ENCODE measurements at regions not wholly inside any gene's neighbourhood (a gene's known extent, or its start where the extent isn't known, plus 50 kb on each side); places are given as distances from the start of the nearest gene placed in this dataset.

DNA sequence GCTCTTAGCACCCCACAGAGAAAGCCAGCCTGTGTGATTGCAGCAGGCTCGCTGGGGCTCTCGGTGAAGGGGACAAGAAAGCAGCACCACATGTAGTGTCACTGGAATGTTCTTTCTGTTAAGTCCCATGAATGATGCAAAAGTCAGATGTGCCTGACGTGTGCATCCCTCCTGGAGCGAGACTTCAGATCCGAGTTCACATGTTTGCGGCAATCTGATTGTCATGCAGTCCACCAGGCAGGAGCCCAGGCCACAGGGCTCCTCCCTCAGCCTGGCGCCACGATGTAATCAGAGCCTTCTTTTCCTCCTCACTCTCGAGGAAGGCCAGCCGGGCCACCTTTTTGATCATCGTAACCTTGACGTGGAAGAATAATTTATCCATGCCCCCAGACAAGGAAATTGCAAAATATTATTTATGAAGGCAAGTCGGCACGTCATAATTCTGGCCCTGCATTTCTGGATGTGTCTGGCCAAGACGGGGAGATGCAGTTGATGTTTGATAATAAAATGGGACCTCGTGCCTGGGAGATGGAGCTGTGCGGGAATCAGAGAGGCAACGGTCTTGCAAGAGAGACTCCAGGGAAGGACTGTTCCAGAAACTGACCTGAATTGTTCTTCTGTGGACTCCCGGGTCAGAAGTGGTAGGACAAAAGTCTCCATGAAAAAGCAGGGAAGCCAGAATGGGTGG lies 214.6 kb downstream of the PHETA1 start:
- DNase-seq (ENCODE audit: low spot score): no peak
- TF ChIP-seq, protein P1, sequence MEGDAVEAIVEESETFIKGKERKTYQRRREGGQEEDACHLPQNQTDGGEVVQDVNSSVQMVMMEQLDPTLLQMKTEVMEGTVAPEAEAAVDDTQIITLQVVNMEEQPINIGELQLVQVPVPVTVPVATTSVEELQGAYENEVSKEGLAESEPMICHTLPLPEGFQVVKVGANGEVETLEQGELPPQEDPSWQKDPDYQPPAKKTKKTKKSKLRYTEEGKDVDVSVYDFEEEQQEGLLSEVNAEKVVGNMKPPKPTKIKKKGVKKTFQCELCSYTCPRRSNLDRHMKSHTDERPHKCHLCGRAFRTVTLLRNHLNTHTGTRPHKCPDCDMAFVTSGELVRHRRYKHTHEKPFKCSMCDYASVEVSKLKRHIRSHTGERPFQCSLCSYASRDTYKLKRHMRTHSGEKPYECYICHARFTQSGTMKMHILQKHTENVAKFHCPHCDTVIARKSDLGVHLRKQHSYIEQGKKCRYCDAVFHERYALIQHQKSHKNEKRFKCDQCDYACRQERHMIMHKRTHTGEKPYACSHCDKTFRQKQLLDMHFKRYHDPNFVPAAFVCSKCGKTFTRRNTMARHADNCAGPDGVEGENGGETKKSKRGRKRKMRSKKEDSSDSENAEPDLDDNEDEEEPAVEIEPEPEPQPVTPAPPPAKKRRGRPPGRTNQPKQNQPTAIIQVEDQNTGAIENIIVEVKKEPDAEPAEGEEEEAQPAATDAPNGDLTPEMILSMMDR (IDR thresholded peaks at IDR 0.05; ENCODE audit: borderline replicate concordance, control extremely low read depth, extremely low read depth, insufficient read depth, missing control alignments): no peak
- in situ Hi-C loops (cut with MboI; ENCODE audit: low sequenced_read_pairs, unreplicated experiment): no loop called here

DNA sequence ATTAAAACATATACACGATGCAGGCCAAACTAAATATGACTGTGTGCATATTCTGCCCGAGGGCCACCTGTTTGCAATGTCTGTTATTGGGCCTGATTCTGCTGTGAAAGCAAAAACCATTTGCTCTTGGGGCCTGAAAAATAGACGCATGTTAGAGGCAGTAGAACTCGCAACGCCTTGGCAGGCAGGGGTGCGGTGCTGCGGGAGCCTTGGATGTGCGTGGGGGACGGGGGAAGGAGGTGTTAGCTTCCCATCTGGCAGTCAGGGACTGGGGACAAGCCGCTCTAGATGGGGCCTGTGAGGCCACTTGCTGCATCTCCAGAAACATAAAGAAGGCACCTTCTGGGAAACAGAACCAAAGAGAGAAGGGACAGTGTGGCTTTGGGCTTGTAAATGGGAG lies 216.3 kb downstream of the PHETA1 start:
- TF ChIP-seq, protein P1 (IDR thresholded peaks at IDR 0.05; ENCODE audit: borderline replicate concordance, control extremely low read depth, extremely low read depth, insufficient read depth, missing control alignments): no peak
- in situ Hi-C loops (cut with MboI; ENCODE audit: low sequenced_read_pairs, unreplicated experiment): no loop called here
- DNase-seq (ENCODE audit: low spot score): no peak

DNA sequence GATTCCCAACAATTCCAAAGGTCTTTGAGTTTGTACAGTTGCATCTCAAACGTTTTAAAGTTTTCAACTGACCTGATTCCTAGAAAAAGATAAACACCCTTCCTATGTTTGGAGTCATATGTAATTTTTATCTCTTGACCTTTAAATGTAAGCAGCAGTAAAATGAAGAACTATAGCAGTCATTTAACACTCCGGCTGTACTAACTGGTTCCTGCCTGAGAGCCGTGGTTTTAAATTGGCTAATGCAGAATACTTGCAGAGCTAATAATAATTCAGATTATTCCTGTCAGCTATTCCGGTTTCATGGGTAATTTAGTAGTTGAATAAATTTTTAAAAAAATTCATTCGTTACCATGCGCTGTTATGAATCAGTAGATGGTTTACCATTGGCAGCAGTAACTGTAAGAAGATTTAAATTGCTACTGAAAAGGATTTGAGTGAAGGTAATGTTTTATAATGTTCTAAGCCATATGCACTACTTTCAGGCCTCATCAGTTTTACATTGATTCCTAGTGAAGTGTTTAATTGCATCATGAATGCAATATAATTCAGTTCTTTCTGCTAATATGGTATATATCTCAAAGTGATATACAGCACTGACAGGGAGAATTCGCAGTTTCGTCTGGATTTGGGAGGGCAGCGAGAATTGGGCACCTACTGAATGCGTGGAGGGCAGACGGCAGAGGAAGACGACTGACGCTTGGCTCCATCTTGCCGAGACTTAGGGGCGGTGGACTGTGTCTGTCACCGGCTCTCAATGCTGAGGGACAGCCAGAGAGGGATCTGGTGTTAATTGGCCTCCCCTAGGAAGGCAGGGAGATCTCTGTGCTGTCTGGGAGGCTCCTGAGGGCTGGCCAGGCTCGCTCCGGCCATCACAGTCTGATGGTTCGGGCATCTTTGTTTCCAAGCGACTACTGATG lies 217.7 kb downstream of the PHETA1 start:
- in situ Hi-C loops (cut with MboI; ENCODE audit: low sequenced_read_pairs, unreplicated experiment): no loop called here
- TF ChIP-seq, protein P1 (IDR thresholded peaks at IDR 0.05; ENCODE audit: borderline replicate concordance, control extremely low read depth, extremely low read depth, insufficient read depth, missing control alignments): no peak

DNA sequence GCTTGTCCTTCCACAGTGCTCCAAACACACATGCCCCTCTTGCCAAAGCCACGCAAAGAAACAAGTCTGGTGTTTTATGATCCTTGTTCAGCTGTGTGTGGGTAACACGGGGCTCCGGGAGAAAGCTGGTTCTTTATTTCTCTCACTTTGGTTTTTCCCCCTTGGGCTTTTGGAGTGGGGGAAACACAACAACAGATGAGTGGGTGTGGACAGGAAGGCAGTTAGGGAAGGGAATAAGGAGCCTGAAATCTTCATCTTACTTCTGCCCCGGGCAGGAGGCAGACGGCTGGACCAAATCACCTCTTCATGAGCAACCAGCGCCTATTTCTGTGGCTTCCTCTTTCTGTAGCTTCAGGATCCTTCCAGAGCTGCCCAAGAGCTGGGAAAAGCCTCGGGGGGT lies 218.5 kb downstream of the PHETA1 start:
- in situ Hi-C loops (cut with MboI; ENCODE audit: low sequenced_read_pairs, unreplicated experiment): no loop called here
- no peak for DNase-seq (ENCODE audit: low spot score)
- TF ChIP-seq, protein P1 (IDR thresholded peaks at IDR 0.05; ENCODE audit: borderline replicate concordance, control extremely low read depth, extremely low read depth, insufficient read depth, missing control alignments): no peak

More for the DNA sequence above, 217.7 kb downstream of the PHETA1 start:
- DNase-seq (ENCODE audit: low spot score): no peak

DNA sequence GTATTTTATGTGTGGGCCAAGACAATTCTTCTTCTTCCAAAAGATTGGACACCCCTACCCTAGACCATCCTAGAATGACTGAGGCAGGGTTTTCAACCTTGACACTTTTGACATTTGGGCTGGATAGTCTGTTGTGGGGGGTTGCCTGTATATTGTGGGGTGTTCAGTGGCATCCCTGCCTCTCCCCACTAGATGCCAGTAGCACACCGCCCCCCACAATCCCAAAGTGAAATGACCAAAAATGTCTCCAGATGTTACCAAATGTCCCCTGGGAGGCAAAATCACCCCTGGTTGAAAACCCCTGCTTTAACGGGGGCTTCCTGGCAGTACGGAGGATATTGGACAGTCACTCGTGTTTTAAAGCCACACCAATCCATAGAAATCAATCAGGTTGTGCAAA lies 219.6 kb downstream of the PHETA1 start:
- in situ Hi-C loops (cut with MboI; ENCODE audit: low sequenced_read_pairs, unreplicated experiment): no loop called here
- TF ChIP-seq, protein P1 (IDR thresholded peaks at IDR 0.05; ENCODE audit: borderline replicate concordance, control extremely low read depth, extremely low read depth, insufficient read depth, missing control alignments): no peak
- DNase-seq (ENCODE audit: low spot score): no peak

DNA sequence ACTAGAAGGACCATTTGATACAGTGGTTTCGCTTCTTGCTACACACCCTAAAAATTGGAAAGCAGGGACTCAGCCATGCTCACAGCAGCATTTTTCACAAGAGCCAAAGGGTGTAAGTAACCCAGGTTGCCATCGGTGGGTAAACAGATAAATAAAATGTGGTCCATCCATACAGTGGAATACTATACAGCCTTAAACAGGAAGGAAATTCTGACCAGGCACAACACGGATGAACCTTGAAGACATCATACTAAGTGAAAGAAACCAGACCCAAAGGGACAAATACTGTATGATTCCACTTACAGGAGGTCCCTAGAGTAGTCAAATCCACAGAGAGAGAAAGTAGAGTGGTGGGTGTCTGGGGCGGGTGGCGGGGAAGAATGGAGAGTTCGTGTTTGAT lies 220.9 kb downstream of the PHETA1 start:
- TF ChIP-seq, protein P1 (IDR thresholded peaks at IDR 0.05; ENCODE audit: borderline replicate concordance, control extremely low read depth, extremely low read depth, insufficient read depth, missing control alignments): no peak
- in situ Hi-C loops (cut with MboI; ENCODE audit: low sequenced_read_pairs, unreplicated experiment): no loop called here
- DNase-seq (ENCODE audit: low spot score): no peak

Data from GM13976 (cell line).